ENCODE measurements at regions not wholly inside any gene's neighbourhood (a gene's known extent, or its start where the extent isn't known, plus 50 kb on each side); places are given as distances from the start of the nearest gene placed in this dataset.

DNA sequence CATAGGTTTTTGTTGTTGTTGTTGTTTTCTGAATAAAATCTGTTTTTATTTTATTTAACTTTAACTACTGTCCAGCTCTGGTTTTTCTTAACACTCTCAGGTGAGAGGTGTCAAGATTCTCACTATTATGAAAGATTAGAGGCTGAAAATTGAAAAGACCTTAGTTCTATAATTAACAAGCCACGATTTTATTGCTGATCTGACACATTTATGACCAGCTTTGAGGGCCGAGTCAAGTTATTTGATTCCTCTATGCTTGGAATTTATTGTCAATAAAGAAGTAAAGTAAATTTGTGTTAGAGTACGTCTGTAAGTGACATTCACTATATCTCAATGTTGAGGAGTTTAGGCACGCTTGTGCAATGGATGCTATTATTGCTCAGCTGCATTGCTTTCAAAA is 808.8 kb downstream of the GALC start:
- Histone ChIP-seq H3K27ac (ENCODE audit: low read length) (no peak overlapping the region), H3K36me3 (ENCODE audit: control insufficient read depth, insufficient read depth, low read length) (no peaks in the 10 kb centered on the region), H3K9me3 (ENCODE audit: control insufficient read depth, insufficient read depth, low read depth, low read length) (no peaks in the 10 kb centered on the region), H3K4me1 (ENCODE audit: control insufficient read depth, insufficient read depth, low read length) (no peaks in the 10 kb centered on the region), H3K27me3 (ENCODE audit: control insufficient read depth, insufficient read depth, low read length) (no peaks in the 10 kb centered on the region), H3K4me3 (ENCODE audit: low read depth in 2 of 2, low read length in 2 of 2) (no peak overlapping the region)
- TF ChIP-seq, protein P1, sequence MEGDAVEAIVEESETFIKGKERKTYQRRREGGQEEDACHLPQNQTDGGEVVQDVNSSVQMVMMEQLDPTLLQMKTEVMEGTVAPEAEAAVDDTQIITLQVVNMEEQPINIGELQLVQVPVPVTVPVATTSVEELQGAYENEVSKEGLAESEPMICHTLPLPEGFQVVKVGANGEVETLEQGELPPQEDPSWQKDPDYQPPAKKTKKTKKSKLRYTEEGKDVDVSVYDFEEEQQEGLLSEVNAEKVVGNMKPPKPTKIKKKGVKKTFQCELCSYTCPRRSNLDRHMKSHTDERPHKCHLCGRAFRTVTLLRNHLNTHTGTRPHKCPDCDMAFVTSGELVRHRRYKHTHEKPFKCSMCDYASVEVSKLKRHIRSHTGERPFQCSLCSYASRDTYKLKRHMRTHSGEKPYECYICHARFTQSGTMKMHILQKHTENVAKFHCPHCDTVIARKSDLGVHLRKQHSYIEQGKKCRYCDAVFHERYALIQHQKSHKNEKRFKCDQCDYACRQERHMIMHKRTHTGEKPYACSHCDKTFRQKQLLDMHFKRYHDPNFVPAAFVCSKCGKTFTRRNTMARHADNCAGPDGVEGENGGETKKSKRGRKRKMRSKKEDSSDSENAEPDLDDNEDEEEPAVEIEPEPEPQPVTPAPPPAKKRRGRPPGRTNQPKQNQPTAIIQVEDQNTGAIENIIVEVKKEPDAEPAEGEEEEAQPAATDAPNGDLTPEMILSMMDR (IDR thresholded peaks at IDR 0.05), result no peak
- TF ChIP-seq TCF7L2 (IDR thresholded peaks at IDR 0.05; ENCODE audit: low read depth, low read length) (no peak), POLR2AphosphoS5 (IDR thresholded peaks at IDR 0.05; ENCODE audit: low read depth, low read length) (no peak), SIN3A (IDR thresholded peaks at IDR 0.05; ENCODE audit: borderline replicate concordance, insufficient read depth, low read depth, low read length) (no peak)
- TF ChIP-seq, protein P2, sequence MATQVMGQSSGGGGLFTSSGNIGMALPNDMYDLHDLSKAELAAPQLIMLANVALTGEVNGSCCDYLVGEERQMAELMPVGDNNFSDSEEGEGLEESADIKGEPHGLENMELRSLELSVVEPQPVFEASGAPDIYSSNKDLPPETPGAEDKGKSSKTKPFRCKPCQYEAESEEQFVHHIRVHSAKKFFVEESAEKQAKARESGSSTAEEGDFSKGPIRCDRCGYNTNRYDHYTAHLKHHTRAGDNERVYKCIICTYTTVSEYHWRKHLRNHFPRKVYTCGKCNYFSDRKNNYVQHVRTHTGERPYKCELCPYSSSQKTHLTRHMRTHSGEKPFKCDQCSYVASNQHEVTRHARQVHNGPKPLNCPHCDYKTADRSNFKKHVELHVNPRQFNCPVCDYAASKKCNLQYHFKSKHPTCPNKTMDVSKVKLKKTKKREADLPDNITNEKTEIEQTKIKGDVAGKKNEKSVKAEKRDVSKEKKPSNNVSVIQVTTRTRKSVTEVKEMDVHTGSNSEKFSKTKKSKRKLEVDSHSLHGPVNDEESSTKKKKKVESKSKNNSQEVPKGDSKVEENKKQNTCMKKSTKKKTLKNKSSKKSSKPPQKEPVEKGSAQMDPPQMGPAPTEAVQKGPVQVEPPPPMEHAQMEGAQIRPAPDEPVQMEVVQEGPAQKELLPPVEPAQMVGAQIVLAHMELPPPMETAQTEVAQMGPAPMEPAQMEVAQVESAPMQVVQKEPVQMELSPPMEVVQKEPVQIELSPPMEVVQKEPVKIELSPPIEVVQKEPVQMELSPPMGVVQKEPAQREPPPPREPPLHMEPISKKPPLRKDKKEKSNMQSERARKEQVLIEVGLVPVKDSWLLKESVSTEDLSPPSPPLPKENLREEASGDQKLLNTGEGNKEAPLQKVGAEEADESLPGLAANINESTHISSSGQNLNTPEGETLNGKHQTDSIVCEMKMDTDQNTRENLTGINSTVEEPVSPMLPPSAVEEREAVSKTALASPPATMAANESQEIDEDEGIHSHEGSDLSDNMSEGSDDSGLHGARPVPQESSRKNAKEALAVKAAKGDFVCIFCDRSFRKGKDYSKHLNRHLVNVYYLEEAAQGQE (IDR thresholded peaks at IDR 0.05; ENCODE audit: insufficient read depth in 1 of 2, low read depth in 2 of 2, low read length in 1 of 2), result no peak
- ATAC-seq, result no peak
- BruUV-seq (replicated peaks), result no TSS peak
- CTCF ChIA-PET, result no interaction called here
- intact Hi-C loops (cut with micrococcal nuclease; ENCODE audit: unreplicated experiment), result no loop called here
- in situ Hi-C loops (cut with HindIII; ENCODE audit: low pct_unique_long_range_greater_than_20kb, low sequenced_read_pairs), result no loop called here
- no peak for DNase-seq (ENCODE audit: low read depth, low spot score)
- POLR2A ChIA-PET, result no interaction called here

DNA sequence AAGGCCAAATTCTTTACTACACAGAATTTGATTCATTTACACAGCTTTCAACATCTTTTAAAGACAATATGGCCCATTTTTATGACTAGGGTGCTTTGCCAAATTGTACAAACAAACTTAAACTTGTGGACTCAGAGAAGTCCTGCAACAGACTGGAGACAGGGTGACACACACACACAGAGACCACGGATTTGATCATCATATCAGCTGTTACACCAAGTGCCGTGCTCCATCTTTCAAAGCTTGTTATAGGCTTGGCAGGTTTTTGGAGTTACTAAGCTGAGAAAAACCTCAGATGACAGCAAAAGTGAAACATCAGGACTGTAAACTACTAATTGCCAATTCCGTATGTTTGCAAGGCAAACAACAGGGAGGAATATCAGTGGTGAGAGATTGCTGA is 811.7 kb downstream of the GALC start:
- DNase-seq (ENCODE audit: low read depth, low spot score) (no peak), ATAC-seq (no peak)
- H3K4me1 ChIP-seq (ENCODE audit: control insufficient read depth, insufficient read depth, low read length), result no peaks in the 10 kb centered on the region
- no peak overlapping the region for H3K27ac ChIP-seq (ENCODE audit: low read length)
- no peaks in the 10 kb centered on the region for H3K36me3 ChIP-seq (ENCODE audit: control insufficient read depth, insufficient read depth, low read length)
- intact Hi-C loops (cut with micrococcal nuclease; ENCODE audit: unreplicated experiment) (no loop called here), in situ Hi-C loops (cut with HindIII; ENCODE audit: low pct_unique_long_range_greater_than_20kb, low sequenced_read_pairs) (no loop called here)
- no TSS peak for BruUV-seq (replicated peaks)
- H3K27me3 ChIP-seq (ENCODE audit: control insufficient read depth, insufficient read depth, low read length), result no peaks in the 10 kb centered on the region
- ChIA-PET POLR2A (no interaction called here), CTCF (no interaction called here)
- TF ChIP-seq SIN3A (IDR thresholded peaks at IDR 0.05; ENCODE audit: borderline replicate concordance, insufficient read depth, low read depth, low read length) (no peak), TCF7L2 (IDR thresholded peaks at IDR 0.05; ENCODE audit: low read depth, low read length) (no peak)
- TF ChIP-seq, protein P1 (IDR thresholded peaks at IDR 0.05), result no peak
- no peaks in the 10 kb centered on the region for H3K9me3 ChIP-seq (ENCODE audit: control insufficient read depth, insufficient read depth, low read depth, low read length)
- no peak overlapping the region for H3K4me3 ChIP-seq (ENCODE audit: low read depth in 2 of 2, low read length in 2 of 2)

DNA sequence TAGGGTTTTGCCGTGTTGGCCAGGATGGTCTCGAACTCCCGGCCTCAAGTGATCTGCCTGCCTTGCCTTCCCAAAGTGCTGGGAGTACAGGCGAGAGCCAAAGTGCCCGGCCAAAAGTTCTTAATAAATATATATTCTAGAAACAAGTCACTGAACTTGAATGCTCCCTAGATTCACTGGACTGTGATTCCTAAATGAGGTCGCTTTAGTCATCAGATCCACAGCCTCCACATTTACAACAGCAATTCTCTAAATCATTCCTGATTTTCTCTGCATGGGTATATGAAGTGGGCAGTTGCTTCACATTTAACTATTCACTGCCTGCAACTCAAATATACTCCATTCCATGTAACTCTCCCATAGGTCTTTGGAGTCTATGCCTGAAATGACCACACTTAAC is 813.0 kb downstream of the GALC start:
- H3K4me3 ChIP-seq (ENCODE audit: low read depth in 2 of 2, low read length in 2 of 2), result no peak overlapping the region
- in situ Hi-C loops (cut with HindIII; ENCODE audit: low pct_unique_long_range_greater_than_20kb, low sequenced_read_pairs) (no loop called here), intact Hi-C loops (cut with micrococcal nuclease; ENCODE audit: unreplicated experiment) (no loop called here)
- no peak for ATAC-seq
- H3K36me3 ChIP-seq (ENCODE audit: control insufficient read depth, insufficient read depth, low read length), result no peaks in the 10 kb centered on the region
- no peaks in the 10 kb centered on the region for H3K27me3 ChIP-seq (ENCODE audit: control insufficient read depth, insufficient read depth, low read length)
- H3K9me3 ChIP-seq (ENCODE audit: control insufficient read depth, insufficient read depth, low read depth, low read length), result no peaks in the 10 kb centered on the region
- no peak overlapping the region for H3K27ac ChIP-seq (ENCODE audit: low read length)
- ChIA-PET POLR2A (no interaction called here), CTCF (no interaction called here)
- H3K4me1 ChIP-seq (ENCODE audit: control insufficient read depth, insufficient read depth, low read length), result no peaks in the 10 kb centered on the region
- no TSS peak for BruUV-seq (replicated peaks)
- TF ChIP-seq POLR2AphosphoS5 (IDR thresholded peaks at IDR 0.05; ENCODE audit: low read depth, low read length), result no peak
- TF ChIP-seq, protein P2 (IDR thresholded peaks at IDR 0.05; ENCODE audit: insufficient read depth in 1 of 2, low read depth in 2 of 2, low read length in 1 of 2), result no peak
- TF ChIP-seq TCF7L2 (IDR thresholded peaks at IDR 0.05; ENCODE audit: low read depth, low read length), result no peak
- no peak for TF ChIP-seq SIN3A (IDR thresholded peaks at IDR 0.05; ENCODE audit: borderline replicate concordance, insufficient read depth, low read depth, low read length)
- TF ChIP-seq, protein P1 (IDR thresholded peaks at IDR 0.05), result no peak
- DNase-seq (ENCODE audit: low read depth, low spot score), result no peak

All from Panc1 (cell line).